Sigmoid colon (tissue), 4 donors: ENCODE measurements at regions not wholly inside any gene's neighbourhood (a gene's known extent, or its start where the extent isn't known, plus 50 kb on each side); places are given as distances from the start of the nearest gene placed in this dataset.

ENCODE experiments used
- CTCF ChIP-seq, 4 experiments: fragments of 450-650 bp in 3 of 4; fragments of 200-600 bp in 1 of 4; IDR thresholded peaks; one replicate each; pipeline ENCODE4 v1.5.1; 2016 to 2019; ENCODE audit warnings: antibody characterized with exemption in 4 of 4, mild to moderate bottlenecking in 3 of 4, moderate library complexity in 2 of 4
- POLR2AphosphoS5 ChIP-seq, 4 donors: sonication (generic); formaldehyde crosslinking; IDR thresholded peaks; one replicate each; pipeline ENCODE4 v1.6.1; 2017; ENCODE audit warnings: antibody characterized with exemption in 4 of 4

GRCh38 chr5:4411664-4412063 lies 728.5 kb upstream of the ADAMTS16 start:
- TF ChIP-seq CTCF (IDR thresholded peaks at IDR 0.05) (no peak), POLR2AphosphoS5 (IDR thresholded peaks at IDR 0.05) (no peak)
